GM12891 (cell line): ENCODE measurements at regions not wholly inside any gene's neighbourhood (a gene's known extent, or its start where the extent isn't known, plus 50 kb on each side); places are given as distances from the start of the nearest gene placed in this dataset.

Experiments
- POLR2A ChIP-seq: IDR thresholded peaks from 2 replicates; pipeline ENCODE4 v1.6.1; 2011; ENCODE audit warnings: low read depth, low read length, control low read depth
- POLR2AphosphoS5 ChIP-seq: IDR thresholded peaks from 2 replicates; pipeline ENCODE4 v1.6.1; 2011; ENCODE audit warnings: low read depth, low read length, control low read depth
- SPI1 ChIP-seq: IDR thresholded peaks from 2 replicates; pipeline ENCODE4 v1.6.1; 2011; ENCODE audit warnings: low read depth, low read length, control low read depth
- TAF1 ChIP-seq: IDR thresholded peaks from 2 replicates; pipeline ENCODE4 v1.6.1; 2011; ENCODE audit warnings: low read depth, low read length, control low read depth

GRCh38 chr2:48007699-48008268 is 101.5 kb upstream of the FBXO11 start:
- TF ChIP-seq POLR2A (no peak), TAF1 (no peak), POLR2AphosphoS5 (no peak), SPI1 (no peak)
